ENCODE measurements at regions not wholly inside any gene's neighbourhood (a gene's known extent, or its start where the extent isn't known, plus 50 kb on each side); places are given as distances from the start of the nearest gene placed in this dataset.
"Not testable (repeated sequence)": the region's sequence is repeated elsewhere in the genome, so short reads cannot be mapped to it uniquely, and the experiment has no call there.

GRCh38 chr7:145123502-145123901 is 287.6 kb upstream of the TPK1 start:
- H3K27me3 Mint-ChIP-seq, result peaks cover 0 to 11% (median 2%) of the 10 kb centered on the region in 5 donors
- no peak overlapping the region for H3K4me3 Mint-ChIP-seq
- no peak overlapping the region for H3K27ac Mint-ChIP-seq
- no peaks in the 10 kb centered on the region for H3K4me1 Mint-ChIP-seq
- POLR2A ChIA-PET, result no interaction called here
- ATAC-seq (no peak), DNase-seq (no peak)
- no peaks in the 10 kb centered on the region for H3K36me3 Mint-ChIP-seq
- H3K9me3 Mint-ChIP-seq, result peaks cover 0 to 4% (median 0%) of the 10 kb centered on the region in 9 donors

GRCh38 chr7:145106001-145106400 is 270.1 kb upstream of the TPK1 start:
- no peak overlapping the region for H3K4me3 Mint-ChIP-seq
- no peak overlapping the region for H3K27ac Mint-ChIP-seq
- peaks cover 0 to 12% (median 3%) of the 10 kb centered on the region in 5 donors for H3K27me3 Mint-ChIP-seq
- peaks cover 0 to 6% (median 0%) of the 10 kb centered on the region in 3 donors for H3K36me3 Mint-ChIP-seq
- ATAC-seq, result no peak
- H3K9me3 Mint-ChIP-seq, result peaks cover 0 to 8% (median 0%) of the 10 kb centered on the region in 9 donors
- H3K4me1 Mint-ChIP-seq, result no peaks in the 10 kb centered on the region
- DNase-seq, result no peak
- POLR2A ChIA-PET, result no interaction called here

- H3K4me1 Mint-ChIP-seq, result no peaks in the 10 kb centered on the region
- no peak overlapping the region for H3K4me3 Mint-ChIP-seq
- H3K27me3 Mint-ChIP-seq, result peaks cover 0 to 12% (median 3%) of the 10 kb centered on the region in 5 donors
- peaks cover 0 to 1% (median 0%) of the 10 kb centered on the region in 3 donors for H3K36me3 Mint-ChIP-seq
- POLR2A ChIA-PET, result no interaction called here
- no peak overlapping the region for H3K27ac Mint-ChIP-seq
- H3K9me3 Mint-ChIP-seq, result peaks cover 0 to 5% (median 0%) of the 10 kb centered on the region in 9 donors
- DNase-seq, result no peak
- no peak for ATAC-seq
Observed at GRCh38 chr7:145105561-145105960, 269.7 kb upstream of the TPK1 start.

DNA sequence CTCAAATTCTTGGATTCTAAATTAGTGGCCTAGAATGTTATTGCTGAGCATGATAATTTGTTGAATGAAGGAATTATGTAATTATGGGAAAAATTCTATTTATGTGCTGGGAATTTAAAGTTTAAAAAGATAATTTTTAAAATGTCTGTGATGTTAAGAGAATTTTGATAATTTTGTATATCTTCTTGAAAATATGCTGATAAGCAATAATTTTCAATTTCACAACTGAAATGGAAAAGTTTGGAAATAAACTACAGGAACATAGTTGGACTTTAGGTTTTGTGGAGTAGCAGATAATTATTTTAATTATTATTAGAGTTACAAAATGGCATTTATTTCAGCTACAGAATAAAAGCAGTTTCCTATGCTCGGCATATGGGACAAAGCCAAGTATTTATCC is 268.5 kb upstream of the TPK1 start:
- no peak for DNase-seq
- Mint-ChIP-seq H3K9me3 (no peaks in the 10 kb centered on the region), H3K36me3 (no peaks in the 10 kb centered on the region), H3K27me3 (peaks cover 3 to 12% (median 3%) of the 10 kb centered on the region in 5 donors), H3K4me1 (no peaks in the 10 kb centered on the region), H3K27ac (no peak overlapping the region), H3K4me3 (no peak overlapping the region)
- POLR2A ChIA-PET, result no interaction called here
- no peak for ATAC-seq

GRCh38 chr7:145102199-145102598 is 266.3 kb upstream of the TPK1 start:
- H3K36me3 Mint-ChIP-seq, H3K9me3 Mint-ChIP-seq, ATAC-seq, H3K4me1 Mint-ChIP-seq, POLR2A ChIA-PET, DNase-seq, H3K4me3 Mint-ChIP-seq, H3K27ac Mint-ChIP-seq: not testable (repeated sequence)
- H3K27me3 Mint-ChIP-seq, result peaks cover 5 to 12% (median 8%) of the 10 kb centered on the region in 5 donors

- POLR2A ChIA-PET, result no interaction called here
- peaks cover 0 to 13% (median 8%) of the 10 kb centered on the region in 5 donors for H3K27me3 Mint-ChIP-seq
- no peaks in the 10 kb centered on the region for H3K9me3 Mint-ChIP-seq
- DNase-seq (no peak), ATAC-seq (no peak)
- H3K4me3 Mint-ChIP-seq, result no peak overlapping the region
- H3K4me1 Mint-ChIP-seq, result no peaks in the 10 kb centered on the region
- H3K27ac Mint-ChIP-seq, result no peak overlapping the region
- H3K36me3 Mint-ChIP-seq, result no peaks in the 10 kb centered on the region
Observed at GRCh38 chr7:145092766-145093165, 256.9 kb upstream of the TPK1 start.

DNA sequence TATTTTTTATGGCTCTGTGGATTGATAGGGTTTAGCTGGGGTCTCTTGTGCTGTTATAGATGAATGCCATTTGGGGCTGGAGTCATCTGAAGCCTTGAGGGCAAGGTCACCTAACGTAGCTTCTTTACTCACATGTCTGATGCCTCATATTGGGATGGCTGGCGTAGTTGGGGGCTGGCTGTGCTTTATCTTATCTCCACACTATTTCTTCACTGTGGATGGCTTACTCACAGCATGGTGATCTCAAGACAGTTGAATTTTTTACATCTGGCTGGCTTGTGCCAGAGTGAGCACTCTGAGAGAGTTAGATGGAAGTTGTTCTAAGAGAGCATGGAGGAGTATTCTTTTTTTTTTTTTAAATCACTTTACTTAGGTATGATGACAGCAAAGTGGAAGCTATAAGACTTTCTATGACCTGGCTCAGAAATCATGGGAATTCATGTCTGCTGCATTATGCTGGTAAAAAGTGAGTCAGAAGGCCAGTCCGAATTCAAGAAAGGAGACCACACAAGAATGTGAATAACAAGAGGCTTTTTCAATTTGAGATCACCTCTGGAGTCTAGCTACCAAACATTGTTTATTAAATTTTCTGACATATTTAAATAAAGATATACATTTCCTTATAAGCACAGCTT is 252.4 kb upstream of the TPK1 start:
- POLR2A ChIA-PET, result no interaction called here
- Mint-ChIP-seq H3K27me3 (peaks cover 3 to 16% (median 10%) of the 10 kb centered on the region in 5 donors), H3K27ac (no peak overlapping the region), H3K4me1 (peaks cover 0 to 3% (median 0%) of the 10 kb centered on the region in 4 donors), H3K9me3 (peaks cover 0 to 3% (median 0%) of the 10 kb centered on the region in 9 donors), H3K4me3 (no peak overlapping the region), H3K36me3 (no peaks in the 10 kb centered on the region)
- DNase-seq, result no peak
- no peak for ATAC-seq

GRCh38 chr7:145082366-145083161 is 246.7 kb upstream of the TPK1 start:
- Mint-ChIP-seq H3K9me3 (peaks cover 0 to 4% (median 0%) of the 10 kb centered on the region in 9 donors), H3K36me3 (no peaks in the 10 kb centered on the region), H3K27ac (no peak overlapping the region), H3K4me1 (peaks cover 0 to 4% (median 0%) of the 10 kb centered on the region in 4 donors), H3K27me3 (peaks cover 1 to 50% (median 12%) of the 10 kb centered on the region in 5 donors), H3K4me3 (no peak overlapping the region)
- no peak for DNase-seq
- ATAC-seq, result no peak
- POLR2A ChIA-PET, result no interaction called here

GRCh38 chr7:145065473-145065872 is 229.6 kb upstream of the TPK1 start:
- no peaks in the 10 kb centered on the region for H3K36me3 Mint-ChIP-seq
- DNase-seq (no peak), ATAC-seq (no peak)
- H3K27ac Mint-ChIP-seq, result no peak overlapping the region
- H3K27me3 Mint-ChIP-seq, result peaks cover 0 to 6% (median 0%) of the 10 kb centered on the region in 5 donors
- H3K4me3 Mint-ChIP-seq, result no peak overlapping the region
- no peaks in the 10 kb centered on the region for H3K4me1 Mint-ChIP-seq
- H3K9me3 Mint-ChIP-seq, result peaks cover 0 to 2% (median 0%) of the 10 kb centered on the region in 9 donors
- POLR2A ChIA-PET, result no interaction called here

- H3K27ac Mint-ChIP-seq, result no peak overlapping the region
- H3K36me3 Mint-ChIP-seq, result no peaks in the 10 kb centered on the region
- ATAC-seq (no peak), DNase-seq (no peak)
- H3K4me1 Mint-ChIP-seq, result no peaks in the 10 kb centered on the region
- H3K27me3 Mint-ChIP-seq, result peaks cover 0 to 6% (median 0%) of the 10 kb centered on the region in 5 donors
- peaks cover 0 to 2% (median 0%) of the 10 kb centered on the region in 9 donors for H3K9me3 Mint-ChIP-seq
- H3K4me3 Mint-ChIP-seq, result no peak overlapping the region
- POLR2A ChIA-PET, result no interaction called here
Observed at GRCh38 chr7:145064114-145064513, 228.3 kb upstream of the TPK1 start.

DNA sequence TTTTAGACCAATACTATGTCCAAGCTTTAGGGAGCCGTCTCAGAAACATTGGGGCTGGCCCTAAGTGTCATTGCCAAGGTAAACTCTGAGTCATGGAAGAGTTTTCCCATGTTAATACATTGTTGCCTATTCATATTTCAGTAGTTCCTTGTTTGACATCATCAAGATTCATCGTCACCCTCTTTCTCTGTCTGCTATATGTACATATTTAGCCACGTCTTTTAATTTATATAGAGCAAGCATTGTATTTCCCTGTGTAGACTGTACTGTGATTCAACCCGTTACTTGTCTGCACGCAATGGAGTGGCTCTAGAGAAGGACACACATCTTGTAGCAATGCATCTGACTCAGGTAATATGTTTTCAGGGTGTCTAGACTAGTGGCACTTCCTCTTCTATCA is 217.9 kb upstream of the TPK1 start:
- POLR2A ChIA-PET, result no interaction called here
- Mint-ChIP-seq H3K4me1 (no peaks in the 10 kb centered on the region), H3K9me3 (peaks cover 0 to 6% (median 3%) of the 10 kb centered on the region in 9 donors), H3K36me3 (no peaks in the 10 kb centered on the region), H3K27ac (no peak overlapping the region), H3K4me3 (no peak overlapping the region), H3K27me3 (peaks cover 0 to 18% (median 9%) of the 10 kb centered on the region in 5 donors)
- ATAC-seq (no peak), DNase-seq (no peak)

GRCh38 chr7:145050415-145050814 is 214.6 kb upstream of the TPK1 start:
- no peak overlapping the region for H3K4me3 Mint-ChIP-seq
- POLR2A ChIA-PET, result no interaction called here
- no peak overlapping the region for H3K27ac Mint-ChIP-seq
- no peaks in the 10 kb centered on the region for H3K4me1 Mint-ChIP-seq
- peaks cover 0 to 15% (median 9%) of the 10 kb centered on the region in 5 donors for H3K27me3 Mint-ChIP-seq
- H3K36me3 Mint-ChIP-seq, result no peaks in the 10 kb centered on the region
- DNase-seq (no peak), ATAC-seq (no peak)
- peaks cover 0 to 6% (median 3%) of the 10 kb centered on the region in 9 donors for H3K9me3 Mint-ChIP-seq
